ENCODE measurements at regions not wholly inside any gene's neighbourhood (a gene's known extent, or its start where the extent isn't known, plus 50 kb on each side); places are given as distances from the start of the nearest gene placed in this dataset.

DNA sequence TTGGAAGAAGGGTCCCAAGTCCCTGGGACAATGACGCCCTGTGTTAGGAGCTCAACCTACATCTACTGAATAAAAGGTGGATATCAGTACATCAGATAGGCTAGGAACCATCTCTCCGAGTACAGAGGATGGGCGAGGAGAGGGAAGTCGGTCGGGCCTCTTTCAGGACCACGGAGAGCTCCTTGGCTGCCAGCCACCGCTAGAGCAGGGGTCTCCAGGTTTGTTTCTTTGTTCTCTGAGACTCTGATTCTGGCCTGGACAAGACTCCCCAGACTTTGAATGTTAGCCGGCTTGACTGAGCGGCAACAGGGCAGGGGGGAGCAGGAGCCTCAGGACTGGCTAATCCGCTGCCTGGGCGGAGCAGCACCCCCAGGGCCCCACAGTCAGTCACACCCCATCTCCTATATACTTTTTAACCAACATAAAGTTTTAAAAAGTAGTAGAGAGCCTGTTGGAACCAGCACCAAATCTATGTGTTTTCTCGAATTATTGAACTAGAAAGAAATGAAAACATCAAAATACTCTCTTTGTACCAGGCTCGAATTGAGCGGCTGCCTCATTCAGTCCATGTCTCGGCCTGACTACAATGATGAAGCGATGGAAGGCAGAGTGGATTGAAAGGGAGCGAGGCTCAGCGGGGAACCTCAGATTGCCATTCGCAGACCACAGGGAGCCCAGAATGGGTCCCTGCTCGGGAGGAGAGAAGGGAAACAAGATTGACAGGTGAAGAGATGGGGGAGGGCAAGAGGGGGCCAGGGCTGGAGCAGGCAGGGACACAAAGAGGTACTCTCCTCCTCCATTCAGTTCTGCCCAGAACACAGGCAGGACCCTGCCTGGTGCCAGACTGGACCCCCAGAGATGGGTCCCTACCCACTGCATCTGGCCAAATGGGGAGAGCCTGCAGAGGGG lies 131.6 kb downstream of the TPRA1 start:
- no peak for DNase-seq (ENCODE audit: low read depth)

DNA sequence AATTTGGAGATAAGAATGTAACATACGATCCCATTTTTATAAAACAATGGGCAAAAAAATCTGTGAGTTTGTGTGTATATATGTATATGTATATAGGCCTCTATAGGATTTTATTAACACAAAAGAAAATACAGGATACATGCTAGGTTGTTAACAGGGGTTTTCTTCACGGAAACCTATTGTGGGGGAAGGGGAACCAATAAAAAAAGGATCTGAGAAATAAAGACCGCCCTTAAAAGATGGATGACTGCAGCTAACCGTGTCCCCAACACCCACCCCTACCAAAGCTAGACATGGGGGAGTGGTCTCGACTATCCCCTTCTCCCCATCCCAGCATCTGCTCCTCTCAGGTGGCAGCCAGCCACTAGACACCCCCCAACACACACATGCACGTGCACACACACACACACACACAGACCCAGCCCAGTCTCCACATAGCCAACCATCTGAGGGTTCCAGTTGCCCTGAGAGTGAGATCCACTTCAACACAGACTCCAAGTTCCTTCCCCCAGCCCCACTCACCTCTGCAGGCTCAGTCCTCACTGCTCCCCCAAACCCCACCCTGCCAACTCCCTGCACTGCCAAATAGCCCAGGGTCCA lies 132.9 kb downstream of the TPRA1 start:
- DNase-seq (ENCODE audit: low read depth): no peak

DNA sequence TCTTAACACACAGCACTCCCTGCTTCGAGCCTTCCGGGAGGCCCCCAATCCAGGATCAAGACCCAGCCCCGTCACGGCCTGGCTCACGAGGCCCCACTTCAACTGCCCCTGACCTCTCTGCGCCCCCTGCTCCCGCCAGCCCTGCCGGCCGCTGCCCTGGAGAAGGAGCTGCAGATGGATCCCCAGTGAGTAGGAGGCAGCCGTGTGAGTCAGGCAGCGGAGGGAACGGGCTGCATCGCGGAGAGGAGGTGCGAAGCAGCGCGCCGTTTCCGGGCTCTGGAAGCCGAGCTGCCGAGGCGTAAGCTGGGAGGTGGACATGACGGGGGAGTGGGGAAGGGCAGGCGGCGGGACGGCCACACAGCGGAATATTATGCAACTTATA lies 133.4 kb downstream of the TPRA1 start:
- peak; percentile 17 for DNase-seq (ENCODE audit: low read depth)

DNA sequence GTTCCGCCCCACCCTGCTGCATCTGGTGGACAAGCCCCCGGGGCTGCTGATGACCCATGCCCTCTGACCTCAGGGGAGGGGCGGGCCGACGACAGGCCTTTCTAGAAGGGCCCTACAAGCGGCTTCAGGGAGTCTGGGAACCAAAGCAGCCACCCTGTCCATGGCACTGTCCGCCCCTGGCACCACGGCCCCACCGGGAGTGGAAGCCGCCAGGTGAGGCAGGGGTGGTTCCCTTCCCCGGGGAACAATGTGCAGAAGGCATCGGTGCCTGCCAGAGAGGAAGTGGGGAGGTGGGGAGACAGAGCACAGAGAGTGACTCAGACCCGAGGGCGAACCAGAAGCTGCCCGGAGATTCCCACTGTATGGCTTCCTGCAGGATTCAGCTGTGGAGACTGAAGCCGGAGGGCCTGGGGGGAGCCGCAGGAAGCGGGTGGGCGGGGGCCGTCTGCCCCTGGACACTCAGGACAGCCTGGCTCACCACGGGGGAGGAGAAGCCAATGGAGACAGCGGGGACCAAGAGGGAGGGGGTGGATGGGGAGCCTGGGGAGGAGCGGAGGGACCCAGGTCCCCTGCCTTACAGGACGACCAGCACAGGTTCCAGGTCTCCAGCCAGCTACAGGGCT lies 134.0 kb downstream of the TPRA1 start:
- peak; percentile 12 for DNase-seq (ENCODE audit: low read depth)

DNA sequence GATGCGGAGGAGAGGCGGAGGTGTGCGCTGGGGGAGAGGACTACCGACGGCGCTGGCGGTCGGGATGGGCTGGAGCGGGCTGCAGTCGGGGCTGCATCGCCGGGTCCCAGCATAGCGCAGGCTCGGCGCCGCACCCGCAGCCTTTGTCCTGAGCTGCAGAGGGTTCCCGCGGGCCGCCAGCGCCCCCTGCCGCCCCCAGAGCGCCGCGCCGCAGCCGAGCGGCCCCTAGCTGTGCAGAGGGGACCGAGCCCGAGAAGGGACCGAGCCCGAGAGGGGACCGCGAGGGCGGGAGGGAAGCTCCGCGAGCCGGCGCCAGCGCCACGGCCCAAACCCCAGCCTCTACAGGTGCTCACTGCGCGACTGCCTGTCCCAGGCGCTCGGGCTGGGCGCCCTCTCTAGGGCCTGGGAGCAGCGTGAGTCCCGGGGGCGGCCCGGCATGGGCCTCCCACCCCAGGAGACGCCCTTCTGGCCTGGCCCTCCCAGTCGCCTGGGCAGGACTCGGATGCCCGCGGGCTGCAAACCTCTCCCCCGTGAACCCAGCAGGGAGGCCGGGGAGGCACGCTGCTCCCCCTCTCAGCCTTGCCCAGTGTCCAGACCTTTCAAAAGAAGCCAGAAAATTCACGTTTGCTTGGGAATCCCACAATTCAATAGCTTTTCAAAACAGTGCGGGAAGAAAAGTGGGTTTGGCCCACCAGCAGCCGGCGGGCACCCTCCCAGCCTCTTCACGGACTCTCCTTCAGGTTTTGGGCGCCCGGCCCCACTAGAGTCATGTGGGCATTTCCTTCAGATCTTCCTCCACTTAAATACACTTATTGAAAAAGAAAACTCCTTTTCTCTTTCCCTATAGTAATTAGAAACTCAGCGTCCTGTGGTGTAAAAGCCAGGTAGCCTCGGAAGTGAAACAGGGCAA lies 134.7 kb downstream of the TPRA1 start:
- DNase-seq (ENCODE audit: low read depth): peak; percentile 25

DNA sequence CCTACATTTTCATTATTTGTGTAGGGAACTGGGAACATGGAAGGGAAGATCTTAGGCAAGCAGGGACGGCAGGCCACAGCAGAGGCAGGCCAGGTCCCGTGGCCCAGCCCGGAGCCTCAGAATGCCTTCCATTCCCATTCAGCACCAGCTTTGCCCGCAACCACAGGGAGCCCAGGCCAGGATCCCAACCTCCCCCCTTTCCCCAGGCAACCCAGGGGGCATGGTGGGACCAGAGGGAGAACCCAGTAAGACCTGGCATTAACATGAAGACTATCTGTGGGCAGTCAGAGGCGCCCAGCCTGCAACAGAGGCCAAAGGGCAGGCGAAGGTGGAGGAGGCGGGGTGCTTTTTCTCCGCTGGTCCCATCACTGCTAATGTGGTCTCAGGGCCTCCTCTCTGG lies 135.6 kb downstream of the TPRA1 start:
- no peak for DNase-seq (ENCODE audit: low read depth)

DNA sequence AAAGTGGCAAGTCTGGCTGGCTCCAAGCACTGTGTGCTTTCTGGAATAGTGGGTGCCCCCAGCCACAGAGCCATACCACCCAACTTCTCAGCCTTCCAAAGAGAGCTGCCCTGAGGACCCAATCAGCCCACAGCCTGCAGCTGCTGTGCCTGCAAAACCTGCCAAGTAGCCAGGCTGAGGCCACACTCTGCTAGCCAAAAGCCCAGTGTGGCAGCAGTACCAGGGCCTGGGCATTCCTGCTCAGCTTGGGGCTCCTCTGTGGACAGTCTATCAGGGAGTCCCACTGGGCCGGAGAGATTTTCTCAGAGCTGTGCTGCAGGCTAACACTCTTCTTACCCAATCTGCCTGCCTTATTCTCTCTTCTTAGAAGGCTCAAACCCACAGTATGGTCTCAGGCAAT lies 136.5 kb downstream of the TPRA1 start:
- no peak for DNase-seq (ENCODE audit: low read depth)

DNA sequence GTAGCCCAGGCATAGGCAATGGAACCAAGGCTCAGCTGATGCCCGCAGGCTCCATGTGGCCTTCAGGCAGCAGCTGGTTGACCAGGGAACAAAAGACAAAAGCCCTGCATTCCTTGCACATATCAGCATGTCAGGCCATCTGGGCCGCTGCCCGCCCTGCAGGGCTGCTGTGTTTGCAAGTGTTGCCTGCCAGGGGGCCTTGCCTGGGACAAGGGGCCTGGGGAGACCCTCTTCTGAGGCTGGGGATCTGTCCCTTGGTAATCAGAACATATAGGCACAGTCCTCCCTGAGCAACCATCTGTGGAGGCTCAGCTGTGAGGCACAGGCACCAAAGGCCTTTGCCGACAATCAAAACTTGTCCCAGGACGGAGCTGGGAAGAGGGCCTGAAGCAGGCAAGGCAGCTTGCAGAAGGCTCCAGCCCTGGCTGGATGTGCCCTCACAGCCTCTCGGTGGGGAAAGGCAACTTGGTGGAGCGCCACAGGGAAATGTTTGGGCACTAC lies 138.2 kb downstream of the TPRA1 start:
- no peak for DNase-seq (ENCODE audit: low read depth)

DNA sequence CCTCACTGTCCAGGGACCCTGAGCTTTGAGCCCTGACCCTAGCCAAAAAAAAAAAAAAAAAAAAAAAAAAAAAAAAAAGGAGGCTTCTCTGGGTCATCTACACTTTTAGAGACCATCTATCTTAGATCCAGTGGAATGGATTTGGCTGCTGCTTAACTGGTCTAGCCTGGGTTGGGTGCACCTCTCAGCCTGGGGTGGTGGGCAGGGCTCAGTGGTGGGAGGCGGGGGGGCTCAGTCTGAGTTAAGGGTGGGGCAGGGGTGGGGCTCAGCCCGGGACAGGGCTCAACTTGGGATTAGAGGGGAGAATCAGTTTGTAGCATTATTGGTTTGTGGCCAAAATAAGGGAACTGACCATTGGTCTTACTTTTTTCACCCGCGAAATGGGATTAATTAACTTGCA lies 139.2 kb downstream of the TPRA1 start:
- DNase-seq (ENCODE audit: low read depth): no peak

DNA sequence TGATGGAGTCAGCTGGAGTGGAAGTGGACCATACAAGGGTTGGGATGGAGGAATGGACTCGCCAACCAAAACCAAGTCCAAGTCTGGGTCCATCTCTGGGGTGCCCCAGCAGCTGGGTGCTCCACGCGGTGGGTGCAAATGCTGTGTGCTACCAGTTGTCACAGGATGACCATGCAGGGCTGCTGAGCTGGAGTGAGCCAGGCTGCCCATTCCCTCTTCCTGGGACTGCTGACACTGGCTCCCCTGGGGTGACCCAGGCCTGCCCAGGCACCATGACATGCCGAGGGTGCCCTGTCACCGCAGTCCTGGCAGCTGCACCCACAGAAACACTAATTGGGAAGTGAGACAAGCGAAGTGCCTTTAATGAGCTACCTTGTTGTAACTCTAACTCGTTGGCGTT lies 140.2 kb downstream of the TPRA1 start:
- no peak for DNase-seq (ENCODE audit: low read depth)

DNA sequence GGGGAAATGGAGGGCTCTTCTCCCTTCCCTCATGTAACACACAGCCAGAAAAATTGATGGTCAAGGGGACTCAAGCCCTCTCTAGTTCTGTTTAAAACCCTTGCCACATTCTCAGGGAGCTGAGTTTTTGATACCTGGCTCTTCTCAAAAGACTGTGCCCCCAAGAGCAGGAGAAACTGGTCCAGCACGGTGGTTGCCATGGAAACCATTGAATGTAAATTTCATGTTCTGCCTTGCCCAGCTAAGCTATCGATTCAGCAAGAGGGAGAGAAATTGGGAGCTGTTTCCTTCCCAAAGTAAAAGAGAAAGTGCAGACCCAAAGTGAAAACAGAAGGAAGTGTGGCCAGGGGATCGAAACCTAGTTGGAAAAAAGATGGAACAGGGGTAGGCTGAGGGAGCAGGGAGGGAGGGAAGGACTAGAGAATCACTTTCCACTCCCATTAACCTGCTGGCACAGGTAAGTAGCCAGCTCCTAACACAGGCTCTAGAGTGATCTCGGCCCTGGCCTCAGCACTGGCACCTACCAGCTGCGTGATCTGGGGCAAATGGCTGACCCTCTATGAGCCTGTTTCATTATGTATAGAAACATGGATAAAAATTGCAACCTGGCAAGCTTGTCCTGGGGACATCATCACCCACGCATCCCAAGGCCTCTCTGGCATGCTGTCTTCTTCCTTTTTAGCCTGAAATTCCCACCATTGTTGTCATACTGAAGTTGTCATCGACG lies 140.9 kb downstream of the TPRA1 start:
- no peak for DNase-seq (ENCODE audit: low read depth)

DNA sequence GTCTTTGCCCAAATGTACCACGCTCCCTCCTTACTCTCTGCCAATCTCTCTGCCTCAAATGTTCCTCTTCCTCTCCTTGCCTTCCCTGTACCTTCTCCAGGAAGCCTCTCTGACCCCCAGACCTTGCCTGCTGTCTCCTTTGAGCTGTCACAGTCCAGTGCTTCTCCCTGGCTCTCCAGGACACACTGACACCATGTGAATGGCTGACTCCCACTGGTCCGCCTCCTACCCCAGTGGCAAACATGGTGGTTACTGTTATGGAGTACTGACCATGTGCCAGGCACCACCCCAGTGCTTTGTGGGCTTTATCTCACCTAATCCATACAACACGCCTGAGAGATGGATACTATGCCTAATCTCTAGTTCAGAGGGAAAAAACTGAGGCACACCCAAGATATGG lies 141.9 kb downstream of the TPRA1 start:
- no peak for DNase-seq (ENCODE audit: low read depth)

DNA sequence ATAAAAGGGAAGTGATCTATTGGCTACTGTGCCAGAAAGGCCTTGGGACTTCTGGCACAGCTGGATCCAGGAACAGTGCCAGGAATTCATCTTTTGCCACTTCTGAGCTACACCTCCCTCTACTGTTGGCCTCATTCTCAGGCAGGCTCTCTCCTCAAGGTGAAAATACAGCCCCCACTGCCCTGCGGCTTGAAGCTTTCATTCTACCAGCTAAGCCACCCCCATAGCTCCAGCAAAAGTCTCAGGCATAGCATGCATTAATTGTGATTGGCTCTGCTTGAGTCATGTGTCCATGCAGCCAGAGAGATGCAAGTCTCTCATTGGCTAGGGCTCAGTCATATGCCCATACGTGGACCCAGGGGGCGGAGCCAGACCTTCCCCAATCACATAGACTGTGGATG lies 142.4 kb downstream of the TPRA1 start:
- no peak for DNase-seq (ENCODE audit: low read depth)

DNA sequence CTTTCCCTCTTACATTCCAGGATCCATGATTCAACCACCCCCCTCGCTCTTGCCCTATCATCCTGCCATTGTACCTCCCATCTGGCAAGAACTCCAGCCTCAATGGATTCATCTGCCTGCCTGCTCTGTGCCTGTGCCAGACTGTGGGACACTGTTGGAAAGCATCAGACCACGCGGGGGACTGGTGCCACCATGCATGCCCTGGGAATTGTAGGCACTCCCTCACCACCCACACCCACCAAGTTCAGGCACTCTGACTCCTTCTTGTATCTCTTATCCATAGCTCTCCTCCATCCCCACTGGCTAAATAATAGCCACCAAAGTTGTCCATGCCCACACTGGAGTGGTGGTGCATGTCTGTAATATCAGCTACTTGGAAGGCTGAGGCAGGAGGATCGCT lies 143.8 kb downstream of the TPRA1 start:
- DNase-seq (ENCODE audit: low read depth): no peak

DNA sequence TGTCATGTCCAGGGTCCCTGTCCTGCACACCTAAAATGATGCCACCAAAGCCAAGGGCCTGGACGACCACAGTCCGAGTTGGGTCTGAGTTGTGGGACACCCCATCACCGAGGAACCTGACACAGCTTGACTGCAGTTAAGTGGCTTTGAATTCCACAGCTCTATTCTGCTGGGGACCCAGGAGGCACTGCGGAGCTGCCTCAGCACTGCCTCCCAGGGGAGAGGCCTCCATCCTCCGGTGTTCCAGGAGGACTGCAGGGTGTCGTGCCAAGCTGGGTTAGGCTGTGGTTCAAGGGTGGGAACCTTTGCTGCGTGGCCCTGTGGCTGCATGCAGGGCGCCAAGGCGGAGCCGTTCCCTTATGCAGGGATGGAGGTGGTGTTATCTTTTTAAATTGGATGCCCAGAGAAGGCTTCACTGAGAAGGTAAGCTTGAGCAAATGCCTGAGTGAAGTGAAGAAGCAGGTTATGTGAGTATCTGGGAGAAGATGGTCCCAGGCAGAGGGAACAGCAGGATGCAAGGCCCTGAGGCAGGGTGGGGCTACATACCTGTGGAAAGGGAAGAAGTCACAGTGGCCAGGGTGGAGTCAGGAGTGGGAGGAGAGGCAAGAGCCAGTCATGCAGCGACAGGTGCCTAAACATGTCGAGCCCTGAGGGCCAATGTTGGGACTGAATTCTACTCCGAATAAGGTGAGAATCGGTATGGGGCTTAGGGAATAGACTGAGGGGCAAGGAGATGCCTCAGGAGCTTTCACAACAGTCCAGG lies 144.8 kb downstream of the TPRA1 start:
- no peak for DNase-seq (ENCODE audit: low read depth)

DNA sequence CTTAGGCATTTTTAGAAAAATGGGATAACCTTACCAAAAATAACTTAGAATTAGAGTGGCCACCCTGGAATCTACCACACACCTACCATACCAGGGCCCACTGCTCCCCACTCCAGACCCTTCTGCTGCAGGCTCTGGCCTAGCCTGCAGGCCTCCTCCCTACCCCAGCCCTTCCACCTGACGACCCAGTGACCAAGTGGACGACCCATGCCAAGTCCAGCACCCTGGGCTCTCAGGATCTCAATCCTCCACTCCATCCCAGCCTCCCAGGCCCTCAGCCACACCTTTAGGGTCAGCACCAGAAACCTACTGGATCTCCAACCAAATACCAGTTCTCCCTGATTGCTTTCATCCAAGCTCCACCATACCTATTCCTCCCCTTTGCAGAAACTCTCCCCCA lies 145.8 kb downstream of the TPRA1 start:
- DNase-seq (ENCODE audit: low read depth): no peak

DNA sequence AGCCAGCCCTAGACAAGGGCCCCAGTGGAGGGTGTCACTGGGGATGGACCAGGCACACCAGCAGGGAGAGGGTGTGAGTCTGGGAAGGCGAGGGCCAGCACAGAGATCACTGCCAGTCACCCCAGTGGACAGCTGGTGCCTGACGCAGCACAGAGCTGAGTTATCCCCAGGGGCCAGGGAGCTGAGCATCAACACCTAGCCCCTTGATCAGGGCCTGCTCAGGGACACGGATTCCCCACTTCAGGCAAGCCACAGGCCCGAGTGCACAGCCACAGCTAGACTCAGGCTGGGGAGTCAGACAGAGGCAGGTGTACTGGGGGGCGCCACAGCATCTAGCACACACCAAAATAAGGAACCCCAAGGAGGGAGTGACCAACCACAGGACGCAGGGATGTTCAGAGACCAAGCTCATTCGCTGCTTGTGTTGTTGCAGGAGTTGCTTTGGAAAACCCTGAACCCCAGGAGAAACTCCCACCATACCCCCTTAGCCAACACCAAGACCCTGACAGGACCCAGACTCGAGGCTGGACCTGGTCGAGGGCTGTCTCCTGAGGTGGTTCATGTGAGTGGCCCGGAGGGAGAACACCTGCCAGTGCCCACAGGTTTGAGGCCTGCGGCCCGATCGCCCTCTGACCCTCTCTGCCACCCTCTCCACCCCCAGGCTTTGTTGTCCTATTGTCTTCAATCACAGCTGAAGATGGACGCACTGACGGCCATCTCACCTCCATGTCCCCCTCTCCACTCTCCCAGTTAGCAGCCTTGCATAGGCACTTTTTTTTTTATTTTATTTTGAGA lies 146.8 kb downstream of the TPRA1 start:
- no peak for DNase-seq (ENCODE audit: low read depth)

DNA sequence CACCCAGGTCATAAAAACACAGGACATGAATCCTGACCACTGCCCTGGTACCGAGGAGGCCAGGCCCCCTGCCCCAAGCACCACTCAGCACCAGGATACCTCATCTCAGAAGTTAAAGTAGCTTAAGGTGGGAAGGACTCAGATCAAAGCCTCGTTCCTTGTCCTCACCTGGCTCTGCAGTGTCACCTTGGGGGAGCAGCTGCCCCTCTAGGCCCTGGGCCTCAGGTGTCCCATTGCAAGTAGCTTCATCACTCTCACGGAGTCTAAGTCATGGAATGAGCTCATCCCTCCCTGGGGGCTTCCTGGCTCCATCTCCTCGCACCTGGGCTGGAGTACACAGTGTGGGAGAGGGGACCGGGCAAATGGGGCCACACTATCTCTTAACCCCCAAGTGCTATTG lies 148.0 kb downstream of the TPRA1 start:
- no peak for DNase-seq (ENCODE audit: low read depth)

DNA sequence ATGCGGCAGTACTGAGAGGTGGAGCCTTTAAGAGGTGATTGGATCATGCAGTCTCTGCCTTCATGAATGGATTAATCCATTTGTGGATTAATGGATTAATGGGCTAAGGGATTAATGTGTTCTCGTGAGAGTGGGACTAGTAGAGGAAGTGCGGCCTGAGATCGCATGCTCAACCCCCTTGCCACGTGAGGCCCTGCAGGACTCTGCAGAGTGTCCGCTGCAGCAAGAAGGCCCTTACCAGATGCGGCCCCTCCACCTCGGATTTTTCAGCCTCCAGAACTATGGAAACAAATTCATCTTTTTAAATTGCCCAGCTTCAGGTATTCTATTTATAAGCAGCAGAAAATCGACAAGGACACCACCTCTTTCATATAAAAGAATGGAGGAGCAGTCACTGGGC lies 148.8 kb downstream of the TPRA1 start:
- no peak for DNase-seq (ENCODE audit: low read depth)

DNA sequence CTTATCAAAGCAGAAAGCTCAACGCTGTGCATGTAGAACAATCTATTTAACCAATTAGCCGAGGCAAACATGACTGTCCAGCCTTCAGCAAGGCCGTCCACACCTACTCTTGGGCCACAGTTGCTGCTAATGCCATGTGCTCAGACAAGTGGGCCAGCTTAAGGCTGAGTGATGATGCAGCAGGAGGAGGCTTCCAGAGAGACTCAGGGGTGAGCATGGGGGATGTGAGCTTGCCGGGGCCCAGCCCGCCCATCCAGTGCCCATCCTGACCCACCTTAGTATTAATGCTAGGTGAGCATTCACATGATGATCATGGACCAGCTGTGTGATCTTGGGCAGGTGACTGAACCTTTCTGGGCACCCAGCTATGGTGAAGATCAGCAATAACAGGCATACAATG lies 150.1 kb downstream of the TPRA1 start:
- DNase-seq (ENCODE audit: low read depth): no peak

Data from stromal cell of bone marrow (primary cell).